HG03442 (cell line): ENCODE measurements at regions not wholly inside any gene's neighbourhood (a gene's known extent, or its start where the extent isn't known, plus 50 kb on each side); places are given as distances from the start of the nearest gene placed in this dataset.

ENCODE experiments used
- ATAC-seq: cut with Tn5 transposase; IDR thresholded peaks from one replicate; pipeline ENCODE4 v1.9.1; 2021; ENCODE audit warnings: mild to moderate bottlenecking, moderate library complexity; ENCODE audit not compliant: unreplicated experiment

- ATAC-seq: peak; percentile 52
Observed at GRCh38 chr4:71270901-71271300, 67.9 kb upstream of the SLC4A4 start.

- no peak for ATAC-seq
Observed at GRCh38 chr4:71272976-71273375, 65.8 kb upstream of the SLC4A4 start.

GRCh38 chr4:71275004-71275403 is 63.8 kb upstream of the SLC4A4 start:
- no peak for ATAC-seq

GRCh38 chr4:71275570-71275969 is 63.2 kb upstream of the SLC4A4 start:
- peak; percentile 46 for ATAC-seq

GRCh38 chr4:71277353-71277752 is 61.5 kb upstream of the SLC4A4 start:
- ATAC-seq: no peak

- ATAC-seq: no peak
Observed at GRCh38 chr4:71283642-71284257, 55.1 kb upstream of the SLC4A4 start.

GRCh38 chr4:71287305-71287704 is 51.5 kb upstream of the SLC4A4 start:
- no peak for ATAC-seq

GRCh38 chr4:71288875-71289274 is 49.9 kb upstream of the SLC4A4 start:
- no peak for ATAC-seq
